Activated naive CD4-positive, alpha-beta T cell treated with anti-CD3 and anti-CD28 coated beads, Interleukin-2, amount 50 U/mL, for 16 hours (primary cell): ENCODE measurements at regions not wholly inside any gene's neighbourhood (a gene's known extent, or its start where the extent isn't known, plus 50 kb on each side); places are given as distances from the start of the nearest gene placed in this dataset.

ENCODE experiments used
- DNase-seq: peaks from one replicate; pipeline ENCODE4 v3.0.0-alpha.2; 2020

- no peak for DNase-seq
These were observed 75.4 kb upstream of the CLDN14 start for GRCh38 chr21:36555199-36555800.

- no peak for DNase-seq
These were observed 77.4 kb upstream of the CLDN14 start for GRCh38 chr21:36557316-36557715.

- no peak for DNase-seq
These were observed 81.1 kb upstream of the CLDN14 start for GRCh38 chr21:36560933-36561575.

GRCh38 chr21:36563341-36563926 lies 83.5 kb upstream of the CLDN14 start:
- no peak for DNase-seq

- no peak for DNase-seq
These were observed 84.7 kb upstream of the CLDN14 start for GRCh38 chr21:36564647-36565046.

- DNase-seq, result no peak
These were observed 85.6 kb upstream of the CLDN14 start for GRCh38 chr21:36565540-36565939.

- DNase-seq, result no peak
These were observed 86.7 kb upstream of the CLDN14 start for GRCh38 chr21:36566644-36567043.

GRCh38 chr21:36567216-36567885 lies 87.4 kb upstream of the CLDN14 start:
- no peak for DNase-seq

GRCh38 chr21:36569511-36569910 lies 89.6 kb upstream of the CLDN14 start:
- no peak for DNase-seq

- DNase-seq, result no peak
These were observed 91.6 kb upstream of the CLDN14 start for GRCh38 chr21:36571556-36571955.

GRCh38 chr21:36572039-36572438 lies 92.1 kb upstream of the CLDN14 start:
- DNase-seq, result no peak

- DNase-seq, result no peak
These were observed 95.4 kb upstream of the CLDN14 start for GRCh38 chr21:36575306-36575705.

GRCh38 chr21:36576441-36576840 lies 96.5 kb upstream of the CLDN14 start:
- DNase-seq, result no peak

GRCh38 chr21:36579898-36580297 lies 100.0 kb upstream of the CLDN14 start:
- no peak for DNase-seq

- no peak for DNase-seq
These were observed 102.3 kb upstream of the CLDN14 start for GRCh38 chr21:36582271-36582670.

- DNase-seq, result no peak
These were observed 103.7 kb upstream of the CLDN14 start for GRCh38 chr21:36583591-36583990.

GRCh38 chr21:36584980-36585940 lies 105.3 kb upstream of the CLDN14 start:
- no peak for DNase-seq

- no peak for DNase-seq
These were observed 107.5 kb upstream of the CLDN14 start for GRCh38 chr21:36587388-36587787.

GRCh38 chr21:36589352-36589971 lies 109.5 kb upstream of the SIM2 start:
- DNase-seq, result no peak

- DNase-seq, result no peak
These were observed 107.5 kb upstream of the SIM2 start for GRCh38 chr21:36591326-36591970.

GRCh38 chr21:36596174-36596573 lies 102.7 kb upstream of the SIM2 start:
- no peak for DNase-seq

GRCh38 chr21:36601362-36601761 lies 97.6 kb upstream of the SIM2 start:
- DNase-seq, result no peak
